ENCODE measurements at regions not wholly inside any gene's neighbourhood (a gene's known extent, or its start where the extent isn't known, plus 50 kb on each side); places are given as distances from the start of the nearest gene placed in this dataset.

DNA sequence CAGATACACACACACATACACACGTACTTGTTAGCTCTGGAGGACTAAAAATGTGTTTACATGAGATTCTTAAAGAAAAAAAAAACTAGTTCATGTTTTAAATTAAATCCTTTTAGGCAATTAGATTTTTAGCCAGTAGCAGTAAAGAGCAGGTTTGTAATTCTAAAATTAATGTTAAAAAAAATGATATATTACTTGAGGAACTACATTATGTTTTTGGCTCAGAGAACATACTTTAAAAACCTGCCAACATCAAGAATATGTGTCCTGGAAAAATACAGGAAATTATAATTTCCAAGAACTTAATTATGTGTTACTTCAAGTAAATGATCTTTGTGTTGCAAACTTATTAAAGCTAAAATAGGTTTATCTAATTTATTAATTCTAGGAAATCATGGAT is 594.3 kb upstream of the PCDH7 start (continued):
- TF ChIP-seq TAF1 (IDR thresholded peaks at IDR 0.05; ENCODE audit: low read depth, low read length): no peak

DNA sequence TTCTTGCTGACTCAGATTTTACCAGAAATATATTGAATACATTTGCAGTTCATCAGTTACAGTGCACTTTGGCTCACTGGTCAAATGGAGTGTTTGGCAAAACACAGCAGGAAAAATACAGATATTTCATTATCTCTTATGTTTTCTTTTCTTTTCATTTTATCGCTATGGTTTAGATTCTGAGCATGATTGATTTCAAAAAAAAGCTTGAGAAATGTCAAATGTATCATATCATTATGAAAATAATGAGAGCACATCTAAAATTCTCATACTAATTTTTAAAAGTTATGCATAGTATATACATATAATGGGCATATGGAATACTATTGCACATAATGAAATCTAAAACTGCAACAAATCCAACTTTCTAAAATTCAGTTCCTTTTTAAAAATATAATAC is 593.8 kb upstream of the PCDH7 start:
- H3K4me1 ChIP-seq (replicated peaks in 1 of 4; ENCODE audit: control insufficient read depth in 3 of 4, insufficient read depth in 4 of 4, low read length in 3 of 4): no peaks in the 10 kb centered on the region
- H3K23ac ChIP-seq (ENCODE audit: insufficient read length): no peak overlapping the region
- H4K8ac ChIP-seq (ENCODE audit: extremely low read depth, insufficient read depth, low read length): no peak overlapping the region
- H2BK15ac ChIP-seq (ENCODE audit: low read length): no peak overlapping the region
- 76% methylated on average over 1 of the region's 1 CpG; no CpG with 5 or more reads in 1 of the 2 experiments for WGBS, 2 experiments (ENCODE audit: extremely low coverage in 1 of 2, insufficient coverage in 1 of 2, insufficient read length in 1 of 2, insufficient replicate concordance in 2 of 2, low coverage in 1 of 2, low lambda C conversion rate in 2 of 2, missing lambda C conversion rate in 1 of 2)
- no peaks in the 10 kb centered on the region for H3K27me3 ChIP-seq (replicated peaks in 1 of 4; ENCODE audit: control insufficient read depth in 3 of 4, extremely low read depth in 1 of 4, insufficient read depth in 3 of 4, low read length in 3 of 4)
- no peak overlapping the region for H2BK120ac ChIP-seq (replicated peaks; ENCODE audit: low read depth, low read length)
- no peaks in the 10 kb centered on the region for H3K23me2 ChIP-seq (ENCODE audit: low read depth, low read length)
- H3K4me3 ChIP-seq (ENCODE audit: extremely low read depth in 1 of 4, insufficient read depth in 2 of 4, low read depth in 3 of 4, low read length in 4 of 4): no peak overlapping the region
- ChIA-PET CTCF (ENCODE audit: partially characterized antibody) (no interaction called here), POLR2A (ENCODE audit: partially characterized antibody) (no interaction called here)
- H2BK20ac ChIP-seq (ENCODE audit: low read length): no peak overlapping the region
- FAIRE-seq (no peak), DNase-seq (ENCODE audit: low read depth in 1 of 2, low spot score in 2 of 2) (no peak)
- H2AK5ac ChIP-seq (ENCODE audit: low read depth, low read length): no peak overlapping the region
- H3K4ac ChIP-seq (replicated peaks; ENCODE audit: insufficient read length, low read depth, low read length): no peak overlapping the region
- no peaks in the 10 kb centered on the region for H4K20me1 ChIP-seq (replicated peaks in 1 of 2; ENCODE audit: control insufficient read depth in 1 of 2, insufficient read depth in 2 of 2, low read length in 2 of 2)
- no peaks in the 10 kb centered on the region for H3K79me2 ChIP-seq (ENCODE audit: control insufficient read depth in 1 of 2, insufficient read depth in 2 of 2, low read length in 2 of 2)
- no peaks in the 10 kb centered on the region for H3K36me3 ChIP-seq (ENCODE audit: control insufficient read depth in 2 of 4, insufficient read depth in 4 of 4, low read length in 3 of 4)
- H3K4me2 ChIP-seq (ENCODE audit: insufficient read depth in 1 of 2, low read depth in 2 of 2, low read length in 2 of 2): no peak overlapping the region
- H3K18ac ChIP-seq (ENCODE audit: extremely low read depth, low read length): no peak overlapping the region
- H3K9me3 ChIP-seq (ENCODE audit: insufficient read depth in 2 of 2, low read depth in 1 of 2, low read length in 1 of 2): no peaks in the 10 kb centered on the region; a peak in 1 of 4 replicates
- no peak overlapping the region for H2BK12ac ChIP-seq (ENCODE audit: low read depth, low read length)
- H3K56ac ChIP-seq (replicated peaks; ENCODE audit: insufficient read length, low read depth, low read length): no peak overlapping the region
- H3K9ac ChIP-seq (replicated peaks in 1 of 4; ENCODE audit: extremely low read depth in 1 of 4, low read depth in 3 of 4, low read length in 3 of 4): no peak overlapping the region
- no peak overlapping the region for H4K91ac ChIP-seq (replicated peaks; ENCODE audit: insufficient read length, low read length)
- no peak overlapping the region for H3K14ac ChIP-seq (ENCODE audit: insufficient read length)
- H4K5ac ChIP-seq (ENCODE audit: insufficient read length, low read depth, low read length): no peak overlapping the region
- no peak overlapping the region for H2BK5ac ChIP-seq (ENCODE audit: low read depth, low read length)
- no peaks in the 10 kb centered on the region for H3K79me1 ChIP-seq (ENCODE audit: low read depth, low read length)
- no peak overlapping the region for H2AFZ ChIP-seq (ENCODE audit: low read length)
- no peak overlapping the region for H3K27ac ChIP-seq (ENCODE audit: low read depth, low read length)
- no peak for TF ChIP-seq SP2 (IDR thresholded peaks at IDR 0.05; ENCODE audit: low read length)
- TF ChIP-seq CBX8 (IDR thresholded peaks at IDR 0.05; ENCODE audit: borderline replicate concordance, low read depth, low read length): no peak
- no peak for TF ChIP-seq RNF2 (IDR thresholded peaks at IDR 0.05; ENCODE audit: borderline replicate concordance, low read depth, low read length, missing control alignments, poor library complexity, severe bottlenecking)
- TF ChIP-seq TCF12 (IDR thresholded peaks at IDR 0.05; ENCODE audit: low read depth, low read length): no peak
- TF ChIP-seq EGR1 (IDR thresholded peaks at IDR 0.05; ENCODE audit: borderline replicate concordance, low read depth, low read length): no peak
- no peak for TF ChIP-seq SP4 (IDR thresholded peaks at IDR 0.05; ENCODE audit: low read length)
- no peak for TF ChIP-seq GTF2F1 (IDR thresholded peaks at IDR 0.05; ENCODE audit: borderline replicate concordance, low read depth, low read length)
- no peak for TF ChIP-seq TBP (IDR thresholded peaks at IDR 0.05; ENCODE audit: low read depth, low read length)
- no peak for TF ChIP-seq PHF8 (conservative IDR thresholded peaks at IDR 0.05; ENCODE audit: low read depth, low read length)
- TF ChIP-seq CTBP2 (IDR thresholded peaks at IDR 0.05; ENCODE audit: borderline replicate concordance, insufficient read depth, insufficient read length, low read length): no peak
- TF ChIP-seq SAP30 (IDR thresholded peaks at IDR 0.05; ENCODE audit: insufficient read depth, insufficient replicate concordance, low read length): no peak
- TF ChIP-seq EP300 (IDR thresholded peaks at IDR 0.05; ENCODE audit: borderline replicate concordance in 1 of 2, low read depth in 2 of 2, low read length in 2 of 2): no peak
